PC-9 (cell line): ENCODE measurements at regions not wholly inside any gene's neighbourhood (a gene's known extent, or its start where the extent isn't known, plus 50 kb on each side); places are given as distances from the start of the nearest gene placed in this dataset.
"Not testable (repeated sequence)": the region's sequence is repeated elsewhere in the genome, so short reads cannot be mapped to it uniquely, and the experiment has no call there.

Source experiments
- BruUV-seq: library from RNA; stranded (reverse); fragments of 400-500 nt; replicated peaks from 2 replicates; lab custom pipeline; 2021; lab: Mats Ljungman, UMichigan
- CTCF ChIA-PET: fragments of 300-600 bp; sonication (Branson Sonifier 250); formaldehyde crosslinking; loops from one replicate; lab custom pipeline; 2022; ENCODE audit warnings: antibody characterized with exemption; lab: Charles Lee
- POLR2A ChIA-PET: fragments of 300-600 bp; sonication (Branson Sonifier 250); formaldehyde crosslinking; loops from one replicate; lab custom pipeline; 2022; ENCODE audit warnings: antibody characterized with exemption; ENCODE audit not compliant: unreplicated experiment; lab: Charles Lee
- DNase-seq, 2 experiments: peaks; one replicate each; pipeline versions ENCODE4 v3.0.0 to v3.0.0-alpha.2; 2015 to 2022; ENCODE audit warnings: mixed read lengths in 1 of 2
- H2AFZ ChIP-seq: fragments of 200-600 bp; sonication (generic); 2 replicates; pipeline ENCODE4 v1.8.1; 2017; ENCODE audit warnings: antibody characterized with exemption
- H3F3A ChIP-seq: fragments of 200-600 bp; sonication (generic); 2 replicates; pipeline ENCODE4 v1.8.1; 2017; ENCODE audit warnings: antibody characterized with exemption, mild to moderate bottlenecking, low read depth; ENCODE audit not compliant: insufficient read depth
- H3K27ac ChIP-seq: fragments of 200-600 bp; sonication (generic); 2 replicates; pipeline ENCODE4 v1.6.1; 2016; ENCODE audit warnings: mixed run types
- H3K27me3 ChIP-seq: fragments of 200-600 bp; sonication (generic); 2 replicates; pipeline ENCODE4 v1.6.1; 2016; ENCODE audit warnings: low read depth, mixed run types; ENCODE audit not compliant: insufficient read depth
- H3K36me3 ChIP-seq: fragments of 200-600 bp; sonication (generic); 2 replicates; pipeline ENCODE4 v1.6.1; 2016; ENCODE audit warnings: low read depth, mixed run types
- H3K4me1 ChIP-seq: fragments of 200-600 bp; sonication (generic); replicated peaks from 2 replicates; pipeline ENCODE4 v1.6.1; 2016; ENCODE audit warnings: mixed run types; ENCODE audit not compliant: insufficient read depth
- H3K4me2 ChIP-seq: fragments of 200-600 bp; sonication (generic); 2 replicates; pipeline ENCODE4 v1.6.1; 2017; ENCODE audit warnings: mixed run types
- H3K4me3 ChIP-seq: fragments of 200-600 bp; sonication (generic); 2 replicates; pipeline ENCODE4 v1.6.1; 2016; ENCODE audit warnings: mixed run types
- H3K79me2 ChIP-seq: fragments of 200-600 bp; sonication (generic); 2 replicates; pipeline ENCODE4 v1.6.1; 2017; ENCODE audit warnings: low read depth, mixed run types
- H3K9me2 ChIP-seq: fragments of 200-600 bp; sonication (generic); 2 replicates; pipeline ENCODE4 v1.8.1; 2017; ENCODE audit warnings: mild to moderate bottlenecking; ENCODE audit not compliant: insufficient read depth
- H3K9me3 ChIP-seq: fragments of 200-600 bp; sonication (generic); 2 replicates; pipeline ENCODE4 v1.8.1; 2016; ENCODE audit warnings: low read depth; ENCODE audit not compliant: insufficient read depth
- H4K20me1 ChIP-seq: fragments of 200-600 bp; sonication (generic); 2 replicates; pipeline ENCODE4 v1.8.1; 2017; ENCODE audit not compliant: insufficient read depth
- CTCF ChIP-seq: fragments of 200-600 bp; sonication (generic); conservative IDR thresholded peaks from 2 replicates; pipeline ENCODE4 v1.6.1; 2017; ENCODE audit warnings: mixed run types, antibody characterized with exemption, mild to moderate bottlenecking, moderate library complexity
- EZH2 ChIP-seq: fragments of 200-600 bp; sonication (generic); IDR thresholded peaks from 2 replicates; pipeline ENCODE4 v1.8.0; 2017; ENCODE audit warnings: antibody characterized with exemption, low read depth
- intact Hi-C: fragments of 100-400 bp; cut with micrococcal nuclease; formaldehyde crosslinking; loops from one replicate; pipeline ENCODE4 v1.10.0; 2022; ENCODE audit not compliant: unreplicated experiment

- TF ChIP-seq EZH2 (no peak), CTCF (no peak)
- no peak overlapping the region for H3K4me2 ChIP-seq
- H3K4me3 ChIP-seq = no peak overlapping the region
- H3F3A ChIP-seq = no peaks in the 10 kb centered on the region
- H3K9me2 ChIP-seq = no peaks in the 10 kb centered on the region
- H4K20me1 ChIP-seq = no peaks in the 10 kb centered on the region
- no peaks in the 10 kb centered on the region for H3K27me3 ChIP-seq
- no peaks in the 10 kb centered on the region for H3K4me1 ChIP-seq
- H3K79me2 ChIP-seq = no peaks in the 10 kb centered on the region
- no peak overlapping the region; the same call in 1 of the 2 replicates for H2AFZ ChIP-seq
- H3K9me3 ChIP-seq = no peaks in the 10 kb centered on the region
- no peak for DNase-seq
- ChIA-PET CTCF (no interaction called here), POLR2A (no interaction called here)
- BruUV-seq = no TSS peak
- H3K27ac ChIP-seq = no peak overlapping the region
- no peaks in the 10 kb centered on the region for H3K36me3 ChIP-seq
- intact Hi-C loops = no loop called here
Observed at GRCh38 chr3:20527368-20527767, 341.4 kb upstream of the SGO1 start.

GRCh38 chr3:20524328-20524727, 338.3 kb upstream of the SGO1 start:
- H3K9me3 ChIP-seq = no peaks in the 10 kb centered on the region
- POLR2A ChIA-PET = no interaction called here
- no peak overlapping the region for H3K27ac ChIP-seq
- no peaks in the 10 kb centered on the region for H3K9me2 ChIP-seq
- H2AFZ ChIP-seq = no peak overlapping the region
- no peaks in the 10 kb centered on the region for H3K4me1 ChIP-seq
- H3K27me3 ChIP-seq = no peaks in the 10 kb centered on the region
- no peaks in the 10 kb centered on the region for H4K20me1 ChIP-seq
- TF ChIP-seq CTCF (no peak), EZH2 (no peak)
- BruUV-seq = no TSS peak
- CTCF ChIA-PET = no interaction called here
- H3K36me3 ChIP-seq = no peaks in the 10 kb centered on the region
- H3K4me2 ChIP-seq = no peak overlapping the region
- no peak for DNase-seq
- no peak overlapping the region for H3K4me3 ChIP-seq
- no peaks in the 10 kb centered on the region for H3K79me2 ChIP-seq
- intact Hi-C loops = no loop called here
- no peaks in the 10 kb centered on the region for H3F3A ChIP-seq

- ChIA-PET CTCF (no interaction called here), POLR2A (no interaction called here)
- DNase-seq = no peak
- no peaks in the 10 kb centered on the region for H3K4me1 ChIP-seq
- no peaks in the 10 kb centered on the region for H3K79me2 ChIP-seq
- intact Hi-C loops = no loop called here
- no peak overlapping the region for H3K4me3 ChIP-seq
- BruUV-seq = no TSS peak
- no peaks in the 10 kb centered on the region for H3K27me3 ChIP-seq
- no peaks in the 10 kb centered on the region for H3K9me2 ChIP-seq
- no peaks in the 10 kb centered on the region for H3K9me3 ChIP-seq
- no peaks in the 10 kb centered on the region for H4K20me1 ChIP-seq
- H3F3A ChIP-seq = no peaks in the 10 kb centered on the region
- H2AFZ ChIP-seq = no peak overlapping the region
- H3K27ac ChIP-seq = no peak overlapping the region
- no peak overlapping the region for H3K4me2 ChIP-seq
- TF ChIP-seq CTCF (no peak), EZH2 (no peak)
- no peaks in the 10 kb centered on the region for H3K36me3 ChIP-seq
Observed at GRCh38 chr3:20523293-20523692, 337.3 kb upstream of the SGO1 start.

GRCh38 chr3:20517316-20517715, 331.3 kb upstream of the SGO1 start:
- H2AFZ ChIP-seq, H4K20me1 ChIP-seq, CTCF ChIA-PET, H3K9me3 ChIP-seq, H3K79me2 ChIP-seq, H3K27ac ChIP-seq, BruUV-seq, H3K4me1 ChIP-seq, H3F3A ChIP-seq, DNase-seq, H3K9me2 ChIP-seq, H3K27me3 ChIP-seq, H3K4me2 ChIP-seq, H3K4me3 ChIP-seq, H3K36me3 ChIP-seq: not testable (repeated sequence)
- intact Hi-C loops = loop anchor here (10.0 kb wide), 1 partner anchor 967 kb away; no protein-coding TSS in a partner anchor
- POLR2A ChIA-PET = interaction anchor here (0.6 kb wide), 1 partner anchor 524 kb away, joined by 4 read pairs; no protein-coding TSS in a partner anchor
